ENCODE measurements at regions not wholly inside any gene's neighbourhood (a gene's known extent, or its start where the extent isn't known, plus 50 kb on each side); places are given as distances from the start of the nearest gene placed in this dataset.

GRCh38 chr4:171721937-171722336, 91.3 kb upstream of the GALNTL6 start:
- TF ChIP-seq CBFB (CRISPR knock-in tag; IDR thresholded peaks at IDR 0.05; ENCODE audit: low read depth) (no peak), GABPB1 (CRISPR knock-in tag; IDR thresholded peaks at IDR 0.05) (no peak), TEAD4 (CRISPR knock-in tag; IDR thresholded peaks at IDR 0.05) (no peak), CTCF (IDR thresholded peaks at IDR 0.05) (no peak), ARID4B (CRISPR knock-in tag; IDR thresholded peaks at IDR 0.05; ENCODE audit: borderline replicate concordance) (no peak), FOXJ3 (CRISPR knock-in tag; IDR thresholded peaks at IDR 0.05; ENCODE audit: borderline replicate concordance) (no peak), JUN (CRISPR knock-in tag; IDR thresholded peaks at IDR 0.05) (no peak), HMGXB4 (CRISPR knock-in tag; IDR thresholded peaks at IDR 0.05) (no peak), ETV6 (CRISPR knock-in tag; IDR thresholded peaks at IDR 0.05) (no peak), ESRRA (CRISPR knock-in tag; IDR thresholded peaks at IDR 0.05; ENCODE audit: borderline replicate concordance) (no peak)
